ENCODE measurements at regions not wholly inside any gene's neighbourhood (a gene's known extent, or its start where the extent isn't known, plus 50 kb on each side); places are given as distances from the start of the nearest gene placed in this dataset.

DNA sequence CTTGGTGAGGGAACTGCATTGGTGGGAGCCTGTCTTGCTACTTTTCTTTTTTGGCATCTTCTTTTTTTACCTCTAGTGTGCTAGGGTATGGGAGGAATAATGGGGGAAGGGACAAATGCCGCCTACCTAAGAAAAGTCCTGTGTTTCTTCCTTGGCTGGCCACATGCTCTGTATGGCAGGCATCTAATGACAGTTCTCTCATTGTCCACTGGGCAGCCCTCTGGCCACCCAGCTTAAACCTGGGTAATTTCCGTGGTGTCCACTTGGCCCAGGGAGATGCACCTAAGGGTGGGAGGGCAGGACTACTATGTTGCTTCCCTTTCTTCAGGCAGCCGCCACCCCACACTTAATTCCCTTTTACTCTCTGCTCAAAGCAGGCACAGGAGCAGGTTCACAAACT is 173.1 kb downstream of the YTHDC2 start:
- TF ChIP-seq ARNTL (CRISPR knock-in tag; IDR thresholded peaks at IDR 0.05; ENCODE audit: borderline replicate concordance, low read depth) (no peak), TCF4 (CRISPR knock-in tag; IDR thresholded peaks at IDR 0.05; ENCODE audit: borderline replicate concordance) (no peak), ZFP3 (CRISPR knock-in tag; IDR thresholded peaks at IDR 0.05) (no peak), ZFP30 (CRISPR knock-in tag; IDR thresholded peaks at IDR 0.05) (no peak), RARB (CRISPR knock-in tag; IDR thresholded peaks at IDR 0.05) (no peak), SNAI2 (CRISPR knock-in tag; IDR thresholded peaks at IDR 0.05) (no peak)
- TF ChIP-seq, protein P1, sequence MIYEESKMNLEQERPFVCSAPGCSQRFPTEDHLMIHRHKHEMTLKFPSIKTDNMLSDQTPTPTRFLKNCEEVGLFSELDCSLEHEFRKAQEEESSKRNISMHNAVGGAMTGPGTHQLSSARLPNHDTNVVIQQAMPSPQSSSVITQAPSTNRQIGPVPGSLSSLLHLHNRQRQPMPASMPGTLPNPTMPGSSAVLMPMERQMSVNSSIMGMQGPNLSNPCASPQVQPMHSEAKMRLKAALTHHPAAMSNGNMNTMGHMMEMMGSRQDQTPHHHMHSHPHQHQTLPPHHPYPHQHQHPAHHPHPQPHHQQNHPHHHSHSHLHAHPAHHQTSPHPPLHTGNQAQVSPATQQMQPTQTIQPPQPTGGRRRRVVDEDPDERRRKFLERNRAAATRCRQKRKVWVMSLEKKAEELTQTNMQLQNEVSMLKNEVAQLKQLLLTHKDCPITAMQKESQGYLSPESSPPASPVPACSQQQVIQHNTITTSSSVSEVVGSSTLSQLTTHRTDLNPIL (CRISPR knock-in tag; IDR thresholded peaks at IDR 0.05; ENCODE audit: low read depth) = no peak

All from SK-N-SH treated with all-trans-retinoic acid at 6 μM for 48 hours (cell line).